ENCODE measurements at regions not wholly inside any gene's neighbourhood (a gene's known extent, or its start where the extent isn't known, plus 50 kb on each side); places are given as distances from the start of the nearest gene placed in this dataset.
"Not testable (repeated sequence)": the region's sequence is repeated elsewhere in the genome, so short reads cannot be mapped to it uniquely, and the experiment has no call there.

- no peak for DNase-seq
Observed at GRCh38 chr1:3992746-3993145, 92.7 kb upstream of the C1orf174 start.

- no peak for DNase-seq
Observed at GRCh38 chr1:3993619-3994375, 93.7 kb upstream of the C1orf174 start.

GRCh38 chr1:3995141-3995780 lies 95.2 kb upstream of the C1orf174 start:
- no peak for DNase-seq

DNA sequence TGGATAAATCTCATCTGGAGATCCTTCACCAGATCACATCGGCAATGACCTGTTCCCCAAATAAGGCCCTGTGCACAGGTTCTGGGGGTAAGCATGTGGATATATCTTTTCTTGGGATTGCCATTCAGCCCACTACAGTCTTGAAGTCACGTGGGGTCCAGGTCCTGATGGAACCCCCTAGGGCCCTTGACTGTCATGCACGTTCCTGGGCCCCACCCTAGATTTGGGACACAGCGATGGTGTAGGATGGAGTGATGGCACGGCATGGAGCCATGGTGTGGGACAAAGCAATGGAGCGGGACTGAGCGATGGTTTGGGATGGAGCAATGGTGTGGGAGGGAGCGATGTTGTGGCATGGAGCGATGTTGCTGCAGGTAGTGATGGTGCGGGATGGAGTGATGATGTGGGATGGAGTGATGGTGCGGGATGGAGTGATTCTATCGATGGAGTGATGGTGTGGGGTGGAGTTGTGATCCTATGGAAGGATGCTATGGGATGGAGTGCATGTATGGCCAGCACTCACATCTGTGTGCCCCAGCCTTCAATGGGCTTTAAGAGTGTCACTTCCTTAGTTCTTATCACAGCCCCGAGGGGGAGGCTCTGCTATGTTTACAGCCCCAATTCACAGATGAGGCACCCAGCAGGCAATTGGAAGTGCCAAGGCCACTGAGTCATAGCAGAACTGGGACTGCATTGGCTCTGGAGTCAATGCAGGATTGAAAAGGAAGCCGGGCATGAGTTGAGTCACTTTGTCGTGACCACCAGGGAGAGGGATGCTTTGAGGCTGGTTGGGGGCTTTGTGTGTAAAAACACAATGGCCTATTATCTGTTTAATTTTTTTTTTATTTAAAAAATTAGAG lies 97.0 kb upstream of the C1orf174 start:
- DNase-seq: no peak

GRCh38 chr1:3998086-3998485 lies 98.0 kb upstream of the C1orf174 start:
- no peak for DNase-seq

- DNase-seq: not testable (repeated sequence)
Observed at GRCh38 chr1:3999514-3999913, 99.4 kb upstream of the C1orf174 start.

DNA sequence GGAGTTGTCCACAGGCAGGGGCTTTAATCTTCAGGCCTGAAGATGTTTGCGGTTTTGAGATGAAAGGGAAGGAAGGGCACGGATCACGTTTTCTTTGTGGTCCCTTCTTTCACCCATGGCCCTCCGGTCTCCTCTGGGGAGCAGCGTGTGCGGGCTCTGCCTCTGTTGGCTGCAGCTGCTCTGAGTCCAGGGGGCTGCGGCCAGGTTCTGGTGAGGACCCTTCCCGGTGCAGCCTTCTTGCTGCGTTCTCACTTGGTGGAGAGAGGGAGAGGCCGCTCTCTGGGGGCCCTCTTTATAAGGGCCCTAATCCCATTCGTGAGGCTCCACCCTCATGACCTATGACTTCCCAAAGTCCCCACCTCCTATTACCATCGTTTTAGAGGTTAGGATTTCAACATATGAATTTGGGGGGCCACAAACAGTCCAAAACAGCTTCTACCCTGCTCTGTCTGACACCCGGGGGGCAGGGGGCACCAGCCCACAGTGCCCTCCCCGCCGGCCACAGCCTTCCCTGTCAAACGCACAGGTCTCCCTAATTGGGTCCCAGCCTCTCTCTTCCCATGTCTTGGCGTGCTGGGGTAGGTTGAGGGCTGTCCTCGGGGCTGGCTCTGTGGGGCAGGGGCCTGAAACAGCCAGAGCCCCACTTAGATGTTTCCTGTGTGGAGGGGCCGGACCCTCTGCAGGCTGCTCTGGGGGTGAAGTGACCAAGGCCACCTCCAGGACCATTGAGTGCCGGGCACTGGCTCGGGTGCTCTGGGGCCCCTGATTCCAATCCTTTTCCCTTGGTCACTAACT lies 100.1 kb upstream of the C1orf174 start:
- DNase-seq: no peak

DNA sequence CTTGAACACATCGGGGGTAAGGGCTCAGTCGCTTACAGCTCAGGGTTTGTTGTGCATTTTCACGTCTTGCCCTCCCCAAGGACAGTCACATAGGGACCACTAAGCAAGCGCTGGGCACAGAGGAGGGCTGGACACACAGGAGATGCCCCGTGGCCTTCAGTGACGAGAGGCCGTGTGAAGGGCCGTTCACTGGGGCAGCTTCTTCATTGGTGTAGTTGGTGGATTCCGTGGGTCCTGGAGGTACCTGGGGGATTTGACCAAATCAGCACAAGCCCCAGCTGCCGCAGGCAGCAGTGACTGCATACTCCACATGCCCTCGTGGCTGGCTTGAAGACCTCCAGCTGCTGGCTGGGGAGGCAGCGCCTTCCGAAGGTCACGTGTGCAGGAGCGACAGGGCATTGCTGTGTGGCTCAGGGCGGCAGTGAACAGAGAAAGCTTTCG lies 100.8 kb upstream of the C1orf174 start:
- DNase-seq: no peak

GRCh38 chr1:4001461-4001860 lies 101.4 kb upstream of the C1orf174 start:
- no peak for DNase-seq

DNA sequence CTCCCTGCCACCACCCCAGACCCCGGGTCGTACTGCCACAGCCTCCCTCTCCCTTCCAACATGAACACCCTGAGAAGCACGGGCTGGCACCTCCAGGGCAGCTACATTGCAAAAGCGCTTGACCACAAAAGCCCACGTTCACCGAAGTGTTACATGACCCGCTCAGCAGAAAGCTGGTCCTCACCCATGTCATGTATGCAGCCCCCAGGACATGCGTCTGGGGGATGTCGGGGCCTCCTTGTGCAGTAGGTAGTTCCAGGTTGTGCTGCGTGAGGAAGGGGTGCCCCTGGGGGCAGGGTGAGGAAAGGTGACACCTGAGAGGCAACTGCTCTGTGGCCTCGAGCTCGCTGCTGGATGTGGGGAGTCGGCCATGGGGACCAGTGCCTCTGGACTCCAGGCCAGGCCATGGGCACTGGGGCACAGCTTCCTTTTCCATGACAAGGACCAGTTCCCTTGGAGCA lies 102.0 kb upstream of the C1orf174 start:
- no peak for DNase-seq

DNA sequence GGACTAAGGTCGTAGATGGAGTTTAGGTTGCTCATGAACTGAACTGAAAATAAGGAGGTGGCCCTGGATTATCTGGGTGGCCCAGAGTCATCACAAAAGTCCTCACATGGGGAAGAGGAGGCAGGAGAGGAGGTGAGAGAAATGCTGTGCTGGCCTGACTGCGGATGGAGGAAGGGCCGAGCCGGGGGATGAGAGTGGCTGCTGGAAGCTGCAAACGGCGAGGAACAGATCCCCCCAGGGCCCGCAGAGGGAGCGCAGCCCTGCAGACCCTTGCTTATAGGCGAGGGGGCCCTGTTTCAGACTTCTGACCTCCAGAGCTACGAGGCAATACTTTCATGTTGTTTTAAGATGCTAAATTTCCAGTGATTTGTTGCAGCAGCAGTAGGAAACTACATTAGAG lies 102.7 kb upstream of the C1orf174 start:
- DNase-seq: no peak

DNA sequence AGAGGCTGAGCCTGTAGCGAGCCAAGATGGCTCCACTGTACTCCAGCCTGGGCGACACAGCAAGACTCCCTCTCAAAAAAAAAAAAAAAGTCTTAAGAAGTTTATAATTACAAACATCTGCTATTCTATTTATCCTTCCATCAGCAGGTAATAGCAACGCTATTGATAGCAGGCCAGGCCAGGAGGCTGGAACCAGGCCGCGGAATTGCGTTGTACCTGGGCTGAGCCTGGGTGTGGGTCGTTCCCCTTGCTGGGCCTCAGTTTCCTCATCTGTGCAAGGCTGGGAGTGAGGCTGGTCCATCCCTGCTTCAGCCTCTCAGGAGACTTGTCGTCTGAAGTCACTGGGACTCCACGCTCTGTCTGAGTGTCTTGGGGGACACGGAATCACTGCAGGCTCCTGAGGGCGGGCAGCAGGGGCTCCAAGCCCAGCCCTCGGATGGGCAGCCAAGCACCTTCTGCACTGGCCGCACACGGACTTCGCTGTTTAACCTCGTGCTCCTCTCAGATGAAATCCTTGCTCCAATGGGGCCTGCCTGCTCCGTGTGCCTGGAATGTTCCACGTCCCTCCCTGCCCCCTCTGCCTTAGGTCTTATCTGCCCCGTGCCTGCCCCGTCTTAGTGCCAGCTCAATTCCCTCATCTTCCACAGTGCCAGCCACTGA lies 103.9 kb upstream of the C1orf174 start:
- DNase-seq: no peak

- DNase-seq: no peak
Observed at GRCh38 chr1:4004635-4005430, 104.8 kb upstream of the C1orf174 start.

GRCh38 chr1:4005431-4005830 lies 105.4 kb upstream of the C1orf174 start:
- DNase-seq: no peak

- no peak for DNase-seq
Observed at GRCh38 chr1:4006676-4007374, 106.8 kb upstream of the C1orf174 start.

GRCh38 chr1:4010284-4010683 lies 110.2 kb upstream of the C1orf174 start:
- no peak for DNase-seq

GRCh38 chr1:4010814-4011605 lies 110.9 kb upstream of the C1orf174 start:
- DNase-seq: no peak

- peak in 1 of 2 donors; percentile 4 for DNase-seq
Observed at GRCh38 chr1:4016351-4017130, 116.5 kb upstream of the C1orf174 start.
